SK-N-MC (cell line): ENCODE measurements at regions not wholly inside any gene's neighbourhood (a gene's known extent, or its start where the extent isn't known, plus 50 kb on each side); places are given as distances from the start of the nearest gene placed in this dataset.
"Not testable (repeated sequence)": the region's sequence is repeated elsewhere in the genome, so short reads cannot be mapped to it uniquely, and the experiment has no call there.

Source experiments
- DNase-seq: peaks from one replicate; pipeline ENCODE4 v3.0.0-alpha.2; 2011; ENCODE audit warnings: low read depth, low spot score
- H3K27ac ChIP-seq: fragments of 200-600 bp; sonication (generic); 2 replicates; pipeline ENCODE4 v1.5.1; 2016; ENCODE audit warnings: mixed run types
- H3K36me3 ChIP-seq: fragments of 200-600 bp; sonication (generic); 2 replicates; pipeline ENCODE4 v1.6.1; 2017; ENCODE audit warnings: antibody characterized with exemption, low read length, mixed read lengths; ENCODE audit not compliant: insufficient read depth
- H3K4me3 ChIP-seq: fragments of 200-600 bp; sonication (generic); 2 replicates; pipeline ENCODE4 v1.5.1; 2016
- H3K9ac ChIP-seq: fragments of 200-600 bp; sonication (generic); 2 replicates; pipeline ENCODE4 v1.8.0; 2017; ENCODE audit warnings: mixed run types, mixed read lengths; ENCODE audit not compliant: insufficient read length
- H3K9me3 ChIP-seq: fragments of 200-600 bp; sonication (generic); 2 replicates; pipeline ENCODE4 v1.6.1; 2017; ENCODE audit warnings: low read depth, mild to moderate bottlenecking, antibody characterized with exemption, low read length, moderate library complexity, mixed read lengths
- EZH2 ChIP-seq: fragments of 200-600 bp; sonication (generic); IDR thresholded peaks from one replicate; pipeline ENCODE4 v1.6.1; 2017; ENCODE audit warnings: antibody characterized with exemption
- FOXP2 ChIP-seq: optimal IDR thresholded peaks from 2 replicates; pipeline ENCODE3; 2011; ENCODE audit warnings: mild to moderate bottlenecking, moderate library complexity; ENCODE audit not compliant: insufficient read depth; ENCODE audit errors: extremely low read length, control extremely low read depth
- POLR2AphosphoS5 ChIP-seq: IDR thresholded peaks from 2 replicates; pipeline ENCODE4 v1.6.1; 2012; ENCODE audit warnings: mild to moderate bottlenecking, low read depth, low read length, borderline replicate concordance

GRCh38 chr2:123606631-123607030 is 418.5 kb upstream of the CNTNAP5 start:
- no peaks in the 10 kb centered on the region for H3K36me3 ChIP-seq
- H3K27ac ChIP-seq: no peak overlapping the region
- no peak overlapping the region for H3K4me3 ChIP-seq
- no peak for DNase-seq
- no peak overlapping the region for H3K9ac ChIP-seq
- TF ChIP-seq FOXP2 (no peak), EZH2 (no peak), POLR2AphosphoS5 (no peak)
- H3K9me3 ChIP-seq: no peaks in the 10 kb centered on the region

DNA sequence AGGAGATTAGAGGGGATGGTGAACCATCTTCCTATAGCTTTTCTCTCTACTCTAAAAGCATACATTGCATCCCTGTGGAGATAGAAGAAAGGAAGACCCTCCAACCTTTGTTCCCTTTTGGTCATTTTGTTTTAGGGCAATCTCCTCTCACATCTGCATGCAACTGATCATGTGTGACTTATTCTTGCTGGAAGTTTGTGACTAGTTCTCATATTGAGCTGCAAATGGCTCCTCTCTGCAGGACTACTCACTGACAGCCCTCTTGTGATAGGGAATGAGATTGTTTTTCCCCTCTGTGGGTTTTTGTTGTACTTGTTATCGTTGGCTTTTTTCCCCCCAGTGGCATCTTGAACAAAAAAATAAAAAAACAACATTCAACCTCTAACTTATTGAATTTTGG is 416.0 kb upstream of the CNTNAP5 start:
- no peaks in the 10 kb centered on the region for H3K9me3 ChIP-seq
- H3K36me3 ChIP-seq: no peaks in the 10 kb centered on the region
- no peak overlapping the region for H3K4me3 ChIP-seq
- TF ChIP-seq POLR2AphosphoS5 (no peak), EZH2 (no peak), FOXP2 (no peak)
- DNase-seq: no peak
- H3K9ac ChIP-seq: no peak overlapping the region
- no peak overlapping the region for H3K27ac ChIP-seq

DNA sequence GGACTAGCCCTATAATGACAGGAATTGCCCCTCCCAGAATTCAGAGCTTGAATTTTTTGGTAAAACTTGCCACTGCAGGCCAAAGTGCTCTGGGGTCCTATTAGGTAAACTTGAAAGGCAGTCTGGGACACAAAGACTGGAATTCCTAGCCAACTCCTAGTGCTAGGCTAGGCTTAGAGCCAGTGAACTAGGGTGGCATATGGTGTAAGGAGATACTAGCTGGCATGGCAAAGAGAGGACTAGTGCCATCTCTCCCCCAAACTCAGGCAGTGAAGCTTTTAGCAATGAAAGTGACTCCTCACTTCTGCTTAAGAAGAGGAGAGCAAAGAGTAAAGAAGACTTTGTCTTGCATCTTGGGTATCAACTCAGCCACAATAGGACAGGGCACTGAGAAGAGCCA is 410.5 kb upstream of the CNTNAP5 start:
- DNase-seq: no peak
- Histone ChIP-seq H3K27ac (no peak overlapping the region), H3K9me3 (peaks cover 9% of the 10 kb centered on the region; the same call in 1 of the 2 replicates), H3K4me3 (no peak overlapping the region), H3K36me3 (no peaks in the 10 kb centered on the region), H3K9ac (no peak overlapping the region)
- TF ChIP-seq FOXP2: no peak
- no peak for TF ChIP-seq EZH2
- no peak for TF ChIP-seq POLR2AphosphoS5

GRCh38 chr2:123618642-123619041 is 406.4 kb upstream of the CNTNAP5 start:
- not testable (repeated sequence) for H3K9me3 ChIP-seq, H3K36me3 ChIP-seq, H3K9ac ChIP-seq, H3K27ac ChIP-seq, H3K4me3 ChIP-seq, DNase-seq

DNA sequence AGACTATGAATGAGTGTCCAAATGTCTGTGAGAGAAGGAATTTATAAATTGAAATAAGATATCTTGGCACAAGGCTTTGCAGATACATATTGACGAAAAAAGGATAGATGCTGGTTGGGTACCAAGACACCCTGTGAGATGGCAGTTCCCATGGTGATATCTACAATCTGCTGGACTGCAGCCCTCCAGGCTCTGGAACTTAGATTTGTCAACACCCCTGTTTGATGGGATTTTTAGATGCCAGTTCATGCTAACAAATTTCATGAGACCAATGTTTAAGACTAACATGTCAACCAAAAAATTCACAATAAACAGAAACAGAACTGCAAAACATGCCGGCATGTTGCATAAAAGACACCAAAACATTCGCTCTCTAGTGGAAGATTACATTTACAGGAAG is 400.3 kb upstream of the CNTNAP5 start:
- H3K4me3 ChIP-seq: no peak overlapping the region
- TF ChIP-seq EZH2: no peak
- TF ChIP-seq POLR2AphosphoS5: no peak
- no peak for TF ChIP-seq FOXP2

DNA sequence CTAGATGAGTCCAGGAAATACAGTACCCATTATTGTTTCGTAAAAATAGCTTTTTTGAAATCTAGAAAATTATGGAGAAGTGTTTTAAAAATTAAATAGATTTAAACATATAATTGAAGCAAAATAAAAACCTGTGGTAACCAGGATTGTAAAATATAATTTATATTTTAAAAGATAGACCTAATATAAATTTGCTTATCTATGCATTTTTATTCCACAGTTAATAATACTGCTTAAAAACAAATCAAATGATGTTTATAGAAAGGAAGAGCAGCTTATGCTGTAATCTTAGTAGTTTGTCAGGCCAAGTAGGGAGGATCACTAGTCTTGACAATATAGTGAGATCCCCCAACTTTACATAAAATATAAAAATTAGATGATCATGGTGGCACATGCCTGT is 388.9 kb upstream of the CNTNAP5 start:
- no peaks in the 10 kb centered on the region for H3K9me3 ChIP-seq

More for the DNA sequence above, 400.3 kb upstream of the CNTNAP5 start:
- no peak overlapping the region for H3K27ac ChIP-seq
- H3K9me3 ChIP-seq: no peaks in the 10 kb centered on the region
- H3K9ac ChIP-seq: no peak overlapping the region
- DNase-seq: no peak
- H3K36me3 ChIP-seq: no peaks in the 10 kb centered on the region

DNA sequence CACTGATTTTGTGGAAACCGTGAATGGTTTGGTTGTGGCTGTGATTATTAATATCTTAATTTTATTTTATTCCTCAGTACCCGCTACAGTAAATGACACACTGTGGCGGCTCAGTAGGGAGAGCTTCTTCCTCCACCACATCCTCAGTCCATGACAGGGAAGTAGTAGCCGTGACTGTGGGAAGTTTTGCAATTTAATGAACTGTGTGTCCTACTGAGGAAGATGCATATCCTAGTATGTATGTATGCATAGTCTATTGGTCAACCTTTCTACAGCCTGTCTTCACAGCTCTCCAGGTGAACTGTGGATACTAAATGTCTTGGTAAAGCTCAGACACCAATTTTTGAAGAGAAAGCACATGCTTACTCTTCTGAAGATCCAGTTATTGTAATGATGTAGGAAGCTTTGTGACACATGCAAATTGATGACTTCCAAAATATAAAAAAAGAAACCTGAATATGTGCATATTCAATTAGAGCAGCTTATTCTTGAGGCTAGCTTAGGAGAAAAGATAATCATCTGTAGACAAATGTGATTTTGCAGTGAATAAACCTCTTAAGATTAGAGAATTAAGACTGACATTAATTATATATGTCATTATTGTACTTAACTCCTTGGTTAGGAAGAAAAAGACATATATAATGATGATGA is 384.3 kb upstream of the CNTNAP5 start:
- TF ChIP-seq FOXP2 (no peak), POLR2AphosphoS5 (no peak), EZH2 (no peak)

More for the DNA sequence above, 388.9 kb upstream of the CNTNAP5 start:
- no peak for DNase-seq
- Histone ChIP-seq H3K36me3 (no peaks in the 10 kb centered on the region), H3K9ac (no peak overlapping the region), H3K27ac (no peak overlapping the region), H3K4me3 (no peak overlapping the region)
- TF ChIP-seq EZH2 (no peak), POLR2AphosphoS5 (no peak), FOXP2 (no peak)

DNA sequence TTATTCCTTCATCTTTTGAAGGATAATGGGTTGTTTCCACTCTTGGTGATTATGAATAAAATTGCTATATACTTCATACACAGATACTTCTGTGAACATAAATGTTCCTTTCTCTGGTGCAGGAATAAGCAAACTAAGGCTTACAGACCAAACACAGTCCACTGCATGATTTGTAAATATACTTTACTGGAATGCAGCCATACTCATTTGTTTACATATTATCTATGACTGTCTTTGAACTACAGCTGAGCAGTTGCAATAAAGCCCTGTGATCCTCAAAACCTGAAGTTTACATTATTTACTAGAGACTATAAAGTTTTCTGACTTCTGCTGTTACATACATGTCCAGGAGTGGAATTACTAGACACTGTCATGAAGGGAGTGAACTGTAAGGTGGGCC is 381.0 kb upstream of the CNTNAP5 start:
- Histone ChIP-seq H3K27ac (no peak overlapping the region), H3K4me3 (no peak overlapping the region), H3K9ac (no peak overlapping the region), H3K36me3 (no peaks in the 10 kb centered on the region), H3K9me3 (no peaks in the 10 kb centered on the region)
- TF ChIP-seq POLR2AphosphoS5 (no peak), FOXP2 (no peak), EZH2 (no peak)
- DNase-seq: no peak

More for the DNA sequence above, 384.3 kb upstream of the CNTNAP5 start:
- Histone ChIP-seq H3K9ac (no peak overlapping the region), H3K9me3 (no peaks in the 10 kb centered on the region), H3K36me3 (no peaks in the 10 kb centered on the region), H3K4me3 (no peak overlapping the region), H3K27ac (no peak overlapping the region)
- DNase-seq: no peak

- Histone ChIP-seq H3K9ac (no peak overlapping the region), H3K9me3 (no peaks in the 10 kb centered on the region), H3K4me3 (no peak overlapping the region), H3K36me3 (no peaks in the 10 kb centered on the region), H3K27ac (no peak overlapping the region)
- no peak for DNase-seq
- no peak for TF ChIP-seq POLR2AphosphoS5
- TF ChIP-seq EZH2: no peak
- TF ChIP-seq FOXP2: no peak
Measured at GRCh38 chr2:123648016-123648415, 377.1 kb upstream of the CNTNAP5 start.
